ENCODE measurements at regions not wholly inside any gene's neighbourhood (a gene's known extent, or its start where the extent isn't known, plus 50 kb on each side); places are given as distances from the start of the nearest gene placed in this dataset.
"Not testable (repeated sequence)": the region's sequence is repeated elsewhere in the genome, so short reads cannot be mapped to it uniquely, and the experiment has no call there.

DNA sequence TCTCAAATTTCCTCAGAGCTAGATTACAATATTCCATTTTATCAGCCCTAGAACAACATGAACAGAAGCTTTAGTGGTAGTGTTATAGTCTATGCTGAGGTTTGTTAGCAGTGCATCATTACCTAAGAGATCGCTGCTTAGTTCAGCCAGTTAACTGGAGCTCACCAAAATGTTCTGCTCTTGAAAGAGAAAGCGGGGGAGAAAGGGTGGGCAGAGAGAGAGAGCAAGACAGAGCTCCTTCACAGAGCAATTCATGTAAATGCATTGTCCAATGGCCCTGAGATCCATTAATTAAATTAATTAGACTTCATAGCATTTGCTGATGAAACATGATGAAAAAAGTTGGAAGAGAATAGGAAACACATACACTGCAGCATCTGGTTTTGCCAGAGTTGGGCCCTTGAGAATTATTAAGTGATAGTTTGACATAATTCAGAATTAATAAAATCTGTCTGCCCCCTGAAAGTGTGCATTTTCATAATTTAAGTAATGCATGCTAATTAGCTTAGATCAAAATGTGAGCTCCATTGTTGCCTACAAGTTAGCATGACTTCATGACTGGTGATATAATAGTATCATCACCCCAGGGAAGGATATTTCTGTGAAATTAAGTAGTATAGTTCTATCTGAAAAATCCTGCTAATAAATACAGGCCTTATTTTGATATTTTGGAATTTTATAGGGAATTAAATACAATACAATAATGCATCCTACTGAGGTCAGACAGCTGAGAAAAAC lies 86.9 kb upstream of the LYSMD4 start:
- H3K27ac ChIP-seq, result no peak overlapping the region
- WGBS (ENCODE audit: insufficient coverage, low coverage, low lambda C conversion rate, missing lambda C conversion rate), result 100% methylated on average over 2 of the region's 2 CpGs
- no peaks in the 10 kb centered on the region for H3K4me1 ChIP-seq
- no peaks in the 10 kb centered on the region for H3K9me3 ChIP-seq
- no peak for DNase-seq
- intact Hi-C loops (cut with DNase I), result no loop called here
- no peaks in the 10 kb centered on the region for H3K36me3 ChIP-seq
- no peak overlapping the region for H3K4me3 ChIP-seq
- no peak for TF ChIP-seq POLR2A (IDR thresholded peaks at IDR 0.05)
- TF ChIP-seq, protein P1, sequence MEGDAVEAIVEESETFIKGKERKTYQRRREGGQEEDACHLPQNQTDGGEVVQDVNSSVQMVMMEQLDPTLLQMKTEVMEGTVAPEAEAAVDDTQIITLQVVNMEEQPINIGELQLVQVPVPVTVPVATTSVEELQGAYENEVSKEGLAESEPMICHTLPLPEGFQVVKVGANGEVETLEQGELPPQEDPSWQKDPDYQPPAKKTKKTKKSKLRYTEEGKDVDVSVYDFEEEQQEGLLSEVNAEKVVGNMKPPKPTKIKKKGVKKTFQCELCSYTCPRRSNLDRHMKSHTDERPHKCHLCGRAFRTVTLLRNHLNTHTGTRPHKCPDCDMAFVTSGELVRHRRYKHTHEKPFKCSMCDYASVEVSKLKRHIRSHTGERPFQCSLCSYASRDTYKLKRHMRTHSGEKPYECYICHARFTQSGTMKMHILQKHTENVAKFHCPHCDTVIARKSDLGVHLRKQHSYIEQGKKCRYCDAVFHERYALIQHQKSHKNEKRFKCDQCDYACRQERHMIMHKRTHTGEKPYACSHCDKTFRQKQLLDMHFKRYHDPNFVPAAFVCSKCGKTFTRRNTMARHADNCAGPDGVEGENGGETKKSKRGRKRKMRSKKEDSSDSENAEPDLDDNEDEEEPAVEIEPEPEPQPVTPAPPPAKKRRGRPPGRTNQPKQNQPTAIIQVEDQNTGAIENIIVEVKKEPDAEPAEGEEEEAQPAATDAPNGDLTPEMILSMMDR (IDR thresholded peaks at IDR 0.05), result no peak
- no peak for ATAC-seq
- H3K27me3 ChIP-seq, result no peaks in the 10 kb centered on the region

GRCh38 chr15:99818872-99819271 lies 85.6 kb upstream of the LYSMD4 start:
- no peak overlapping the region for H3K4me3 ChIP-seq
- H3K36me3 ChIP-seq, result no peaks in the 10 kb centered on the region
- intact Hi-C loops (cut with DNase I), result no loop called here
- H3K27me3 ChIP-seq, result no peaks in the 10 kb centered on the region
- no peaks in the 10 kb centered on the region for H3K4me1 ChIP-seq
- TF ChIP-seq, protein P1 (IDR thresholded peaks at IDR 0.05), result no peak
- no peak for TF ChIP-seq POLR2A (IDR thresholded peaks at IDR 0.05)
- ATAC-seq (no peak), DNase-seq (no peak)
- H3K9me3 ChIP-seq, result no peaks in the 10 kb centered on the region
- WGBS (ENCODE audit: insufficient coverage, low coverage, low lambda C conversion rate, missing lambda C conversion rate), result 86% methylated on average over 3 of the region's 3 CpGs
- H3K27ac ChIP-seq, result no peak overlapping the region

GRCh38 chr15:99816862-99817261 lies 83.6 kb upstream of the LYSMD4 start:
- WGBS (ENCODE audit: insufficient coverage, low coverage, low lambda C conversion rate, missing lambda C conversion rate), result 90% methylated on average over 2 of the region's 2 CpGs
- intact Hi-C loops (cut with DNase I); H3K4me3 ChIP-seq: not testable (repeated sequence)

GRCh38 chr15:99810663-99811062 lies 77.4 kb upstream of the LYSMD4 start:
- DNase-seq; ATAC-seq; intact Hi-C loops (cut with DNase I); H3K27ac ChIP-seq; H3K4me1 ChIP-seq; H3K9me3 ChIP-seq; H3K27me3 ChIP-seq; H3K36me3 ChIP-seq; H3K4me3 ChIP-seq: not testable (repeated sequence)
- WGBS (ENCODE audit: insufficient coverage, low coverage, low lambda C conversion rate, missing lambda C conversion rate), result 87% methylated on average over 2 of the region's 2 CpGs

More at GRCh38 chr15:99816862-99817261, 83.6 kb upstream of the LYSMD4 start:
- H3K9me3 ChIP-seq, H3K4me1 ChIP-seq, H3K36me3 ChIP-seq, DNase-seq, ATAC-seq, H3K27ac ChIP-seq, H3K27me3 ChIP-seq: not testable (repeated sequence)

GRCh38 chr15:99799854-99800250 lies 66.6 kb upstream of the LYSMD4 start:
- H3K36me3 ChIP-seq; H3K27ac ChIP-seq; H3K4me3 ChIP-seq; H3K9me3 ChIP-seq; intact Hi-C loops (cut with DNase I); H3K4me1 ChIP-seq; H3K27me3 ChIP-seq; DNase-seq; ATAC-seq: not testable (repeated sequence)
- WGBS (ENCODE audit: insufficient coverage, low coverage, low lambda C conversion rate, missing lambda C conversion rate), result 94% methylated on average over 9 of the region's 33 CpGs

GRCh38 chr15:99799182-99799853 lies 66.1 kb upstream of the LYSMD4 start:
- H3K27ac ChIP-seq; H3K36me3 ChIP-seq; ATAC-seq; intact Hi-C loops (cut with DNase I); H3K4me1 ChIP-seq; H3K9me3 ChIP-seq; H3K4me3 ChIP-seq; DNase-seq; H3K27me3 ChIP-seq: not testable (repeated sequence)
- WGBS (ENCODE audit: insufficient coverage, low coverage, low lambda C conversion rate, missing lambda C conversion rate), result no CpG with 5 or more reads among the region's 26 CpGs

DNA sequence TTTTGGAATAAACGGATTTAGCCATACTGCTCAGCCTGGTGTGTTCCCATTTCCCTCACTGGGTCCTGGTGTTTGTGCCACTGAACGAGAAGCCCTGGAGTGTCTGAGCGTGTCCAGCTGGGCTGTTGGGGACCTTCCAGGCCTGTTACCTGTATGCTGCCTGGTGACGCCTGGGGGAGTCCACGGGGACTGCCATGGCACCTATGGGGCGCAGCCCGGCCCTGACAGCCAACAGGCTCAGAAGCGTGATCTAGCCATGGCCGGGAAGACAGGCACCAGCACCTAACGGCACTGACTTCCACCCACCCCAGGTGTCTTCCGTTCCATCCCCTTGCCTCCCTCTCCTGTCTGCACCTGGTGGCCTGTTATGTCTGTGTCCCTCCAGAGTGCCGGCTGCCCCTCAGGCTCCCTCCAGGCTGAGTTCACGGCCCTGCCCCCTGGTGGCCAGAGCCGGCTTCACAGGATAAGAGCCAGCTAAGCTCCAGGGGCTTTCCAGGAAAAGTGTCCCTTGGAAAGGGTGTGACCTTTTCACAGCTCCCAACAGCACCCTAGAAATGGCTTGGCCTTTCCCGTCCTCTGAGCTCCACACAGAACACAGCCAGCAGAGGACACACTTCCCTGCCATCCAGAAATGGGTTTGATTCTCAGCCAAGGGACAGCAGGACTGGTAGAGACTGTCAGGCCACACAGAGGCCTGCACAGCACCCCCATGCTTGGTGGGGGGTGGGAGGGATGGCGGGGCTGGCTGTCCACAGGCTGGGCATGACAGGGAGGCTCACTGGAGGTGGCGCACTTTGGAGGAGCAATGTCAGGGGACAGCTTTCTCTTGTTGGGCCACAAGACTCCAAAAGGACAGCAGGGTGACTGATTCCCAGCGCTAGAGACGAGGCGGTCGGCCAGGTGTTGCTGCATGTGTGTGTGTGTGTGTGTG lies 64.0 kb upstream of the LYSMD4 start:
- H3K4me1 ChIP-seq; DNase-seq; H3K4me3 ChIP-seq; ATAC-seq; H3K27me3 ChIP-seq; H3K36me3 ChIP-seq; intact Hi-C loops (cut with DNase I); H3K27ac ChIP-seq; H3K9me3 ChIP-seq: not testable (repeated sequence)
- 67% methylated on average over 2 of the region's 21 CpGs for WGBS (ENCODE audit: insufficient coverage, low coverage, low lambda C conversion rate, missing lambda C conversion rate)

DNA sequence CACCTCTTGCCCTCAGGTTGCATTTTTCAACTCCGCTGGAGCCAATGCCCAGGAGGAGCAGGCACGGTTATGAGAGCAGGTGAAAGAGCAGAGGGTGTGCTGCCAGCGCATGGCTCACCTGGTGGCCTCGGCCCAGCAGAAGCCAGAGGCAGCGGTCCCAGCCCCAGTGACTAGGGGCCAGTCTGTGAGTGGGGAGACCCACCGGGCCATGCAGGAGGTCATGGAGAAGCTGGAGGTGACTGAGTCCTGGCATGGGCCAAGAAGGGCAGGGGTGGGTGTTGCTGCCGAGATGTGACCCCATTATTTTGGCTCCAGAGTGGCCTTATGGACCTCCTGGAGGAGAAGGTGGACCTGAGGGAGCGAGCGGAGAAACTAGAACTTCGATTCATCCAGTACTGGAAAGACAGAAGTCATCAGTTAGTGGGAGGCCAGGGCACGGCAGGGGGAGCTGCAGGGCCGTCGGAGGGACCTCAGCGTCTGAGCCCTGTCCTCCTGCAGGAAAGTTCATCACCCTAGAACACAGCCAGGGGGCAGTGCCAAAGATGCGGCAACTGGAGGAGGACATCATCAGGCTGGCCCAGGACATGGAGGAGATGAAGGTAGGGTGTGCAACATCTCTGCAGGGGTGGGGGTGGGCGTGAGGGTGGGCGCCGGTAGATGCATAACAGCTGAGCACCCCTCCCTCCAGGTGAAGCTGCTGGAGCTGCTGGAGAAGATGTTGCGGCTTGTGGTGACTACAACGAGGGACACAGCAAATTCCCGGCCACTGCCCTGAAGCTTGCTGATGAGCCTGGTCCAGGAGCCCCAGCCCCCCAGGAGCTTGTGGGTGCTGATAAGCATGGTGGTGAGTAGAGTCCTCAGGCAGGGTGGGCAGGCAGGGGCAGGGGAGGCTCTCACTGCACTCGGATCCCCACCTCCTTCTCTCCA lies 58.9 kb upstream of the LYSMD4 start:
- H3K27ac ChIP-seq; H3K27me3 ChIP-seq; H3K4me3 ChIP-seq; H3K9me3 ChIP-seq; ATAC-seq; H3K4me1 ChIP-seq; DNase-seq; H3K36me3 ChIP-seq; intact Hi-C loops (cut with DNase I): not testable (repeated sequence)
- 85% methylated on average over 7 of the region's 22 CpGs for WGBS (ENCODE audit: insufficient coverage, low coverage, low lambda C conversion rate, missing lambda C conversion rate)
